ENCODE measurements at regions not wholly inside any gene's neighbourhood (a gene's known extent, or its start where the extent isn't known, plus 50 kb on each side); places are given as distances from the start of the nearest gene placed in this dataset.
"Not testable (repeated sequence)": the region's sequence is repeated elsewhere in the genome, so short reads cannot be mapped to it uniquely, and the experiment has no call there.

GRCh38 chr1:67610450-67610849, 74.6 kb upstream of the GADD45A start:
- TF ChIP-seq CTCF (IDR thresholded peaks at IDR 0.05; ENCODE audit: insufficient read depth, low read depth, low read length) = no peak
- DNase-seq (ENCODE audit: low read depth) = no peak
- no peak overlapping the region for H3K4me3 ChIP-seq (ENCODE audit: low read depth, low read length)

GRCh38 chr1:67611846-67612245, 73.2 kb upstream of the GADD45A start:
- DNase-seq (ENCODE audit: low read depth) = no peak
- no peak for TF ChIP-seq CTCF (IDR thresholded peaks at IDR 0.05; ENCODE audit: insufficient read depth, low read depth, low read length)

GRCh38 chr1:67612788-67613241, 72.2 kb upstream of the GADD45A start:
- no peak overlapping the region for H3K4me3 ChIP-seq (ENCODE audit: low read depth, low read length)
- no peak for DNase-seq (ENCODE audit: low read depth)
- TF ChIP-seq CTCF (IDR thresholded peaks at IDR 0.05; ENCODE audit: insufficient read depth, low read depth, low read length) = no peak

More at GRCh38 chr1:67611846-67612245, 73.2 kb upstream of the GADD45A start:
- H3K4me3 ChIP-seq (ENCODE audit: low read depth, low read length) = no peak overlapping the region

DNA sequence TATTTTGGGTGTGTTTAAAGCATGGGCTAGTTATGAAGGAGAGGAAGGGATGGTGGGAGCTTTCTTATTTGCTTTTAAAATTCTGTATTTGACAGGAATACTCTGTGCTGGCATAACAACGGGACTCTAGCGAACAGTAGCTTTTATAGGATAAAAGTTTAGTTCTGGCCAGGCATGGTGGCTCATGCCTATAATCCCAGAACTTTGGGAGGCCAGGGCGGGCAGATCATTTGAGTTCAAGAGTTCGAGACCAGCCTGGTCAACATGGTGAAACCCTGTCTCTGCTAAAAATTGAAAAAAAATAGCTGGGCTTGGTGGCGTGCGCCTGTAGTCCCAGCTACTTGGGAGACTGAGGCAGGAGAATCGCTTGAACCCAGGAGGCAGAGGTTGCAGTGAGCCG, 71.5 kb upstream of the GADD45A start:
- not testable (repeated sequence) for DNase-seq (ENCODE audit: low read depth); H3K4me3 ChIP-seq (ENCODE audit: low read depth, low read length)

DNA sequence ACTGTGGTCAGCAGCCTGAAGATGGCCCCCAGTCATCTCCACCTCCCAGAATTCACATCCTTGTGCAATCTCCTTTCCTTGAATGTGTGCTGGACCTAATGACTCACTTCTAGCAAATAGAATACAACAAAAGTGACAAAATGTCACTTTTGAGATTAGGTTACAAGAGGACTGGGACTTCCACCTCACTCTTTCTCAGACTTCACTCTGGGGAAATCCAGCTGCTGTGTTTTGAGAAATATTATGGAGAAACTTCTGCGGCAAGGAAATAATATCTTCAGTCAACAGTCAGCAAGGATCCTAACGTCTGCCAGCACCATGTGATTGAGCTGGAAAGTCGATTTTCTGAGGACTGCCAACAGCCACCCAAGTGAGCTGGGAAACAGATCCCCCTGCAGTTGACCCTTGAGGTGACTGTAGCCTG, 70.5 kb upstream of the GADD45A start:
- no peak overlapping the region for H3K4me3 ChIP-seq (ENCODE audit: low read depth, low read length)
- peak; percentile 67 for DNase-seq (ENCODE audit: low read depth)
- no peak for TF ChIP-seq CTCF (IDR thresholded peaks at IDR 0.05; ENCODE audit: insufficient read depth, low read depth, low read length)

- DNase-seq (ENCODE audit: low read depth) = peak; percentile 75
- H3K4me3 ChIP-seq (ENCODE audit: low read depth, low read length) = no peak overlapping the region
- no peak for TF ChIP-seq CTCF (IDR thresholded peaks at IDR 0.05; ENCODE audit: insufficient read depth, low read depth, low read length)
These were observed 69.1 kb upstream of the GADD45A start for GRCh38 chr1:67615886-67616285.

DNA sequence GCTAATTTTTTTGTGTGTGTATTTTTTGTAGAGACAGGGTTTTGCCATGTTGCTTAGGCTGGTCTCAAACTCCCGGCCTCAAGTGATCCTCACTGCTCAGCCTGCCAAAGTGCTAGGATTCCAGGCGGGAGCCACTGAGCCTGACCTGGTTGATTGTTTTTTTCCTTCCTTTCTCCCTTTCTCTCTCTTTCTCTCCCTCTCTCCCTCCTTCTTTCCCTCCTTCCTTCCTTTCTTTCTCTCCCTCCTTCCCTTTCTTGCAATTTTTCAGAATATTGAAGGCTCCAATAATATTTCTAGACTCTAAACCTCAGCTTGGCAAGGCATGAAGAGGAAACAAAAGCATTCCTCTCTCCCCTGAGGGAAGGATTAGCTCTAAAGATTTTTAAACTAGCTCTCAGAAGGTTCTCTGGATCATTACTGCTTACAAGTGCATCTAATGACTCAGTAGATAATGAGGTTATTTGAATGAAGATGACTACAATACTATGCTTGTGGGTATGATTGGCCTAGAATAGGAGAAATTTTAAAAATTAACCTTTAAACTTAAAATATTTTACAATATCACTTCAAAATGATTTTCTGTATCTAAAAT, 68.5 kb upstream of the GADD45A start:
- no peak for TF ChIP-seq CTCF (IDR thresholded peaks at IDR 0.05; ENCODE audit: insufficient read depth, low read depth, low read length)

More for the DNA sequence above, 68.5 kb upstream of the GADD45A start:
- H3K4me3 ChIP-seq (ENCODE audit: low read depth, low read length) = no peak overlapping the region
- no peak for DNase-seq (ENCODE audit: low read depth)
